Activated naive CD4-positive, alpha-beta T cell treated with anti-CD3 and anti-CD28 coated beads, Interleukin-2, amount 10 ng/mL, durations not matched to agents 7 days and 5 days (primary cell): ENCODE measurements at regions not wholly inside any gene's neighbourhood (a gene's known extent, or its start where the extent isn't known, plus 50 kb on each side); places are given as distances from the start of the nearest gene placed in this dataset.
"Not testable (repeated sequence)": the region's sequence is repeated elsewhere in the genome, so short reads cannot be mapped to it uniquely, and the experiment has no call there.

Experiments used
- CTCF ChIA-PET: fragments of 350-600 bp; sonication (Branson Sonifier 250); formaldehyde crosslinking; loops from one replicate; lab custom pipeline; 2021; ENCODE audit warnings: antibody characterized with exemption; lab: Charles Lee
- DNase-seq: peaks from one replicate; pipeline ENCODE4 v3.0.0-alpha.2; 2020
- H3K27ac Mint-ChIP-seq: one replicate; pipeline ENCODE4 v1.8.0; 2021; ENCODE audit warnings: mild to moderate bottlenecking, moderate library complexity, mixed read lengths
- H3K27me3 Mint-ChIP-seq: one replicate; pipeline ENCODE4 v1.8.0; 2021; ENCODE audit warnings: mild to moderate bottlenecking, mixed read lengths
- H3K36me3 Mint-ChIP-seq: one replicate; pipeline ENCODE4 v1.8.0; 2021; ENCODE audit warnings: mixed read lengths
- H3K4me1 Mint-ChIP-seq: one replicate; pipeline ENCODE4 v1.8.0; 2021; ENCODE audit warnings: mixed read lengths
- H3K4me3 Mint-ChIP-seq: one replicate; pipeline ENCODE4 v1.8.0; 2021; ENCODE audit warnings: mild to moderate bottlenecking, moderate library complexity, mixed read lengths
- H3K9me3 Mint-ChIP-seq: one replicate; pipeline ENCODE4 v1.8.0; 2021; ENCODE audit warnings: mixed read lengths

GRCh38 chr7:103981-104380 lies 88.4 kb upstream of the FAM20C start:
- H3K4me3 Mint-ChIP-seq, H3K36me3 Mint-ChIP-seq, DNase-seq, H3K4me1 Mint-ChIP-seq, CTCF ChIA-PET: not testable (repeated sequence)
- peak overlapping the region; percentile 71 for H3K27ac Mint-ChIP-seq
- peaks cover 11% of the 10 kb centered on the region for H3K27me3 Mint-ChIP-seq
- peaks cover 12% of the 10 kb centered on the region for H3K9me3 Mint-ChIP-seq

- H3K9me3 Mint-ChIP-seq: peaks cover 12% of the 10 kb centered on the region
- H3K4me3 Mint-ChIP-seq: no peak overlapping the region
- peaks cover 16% of the 10 kb centered on the region for H3K27me3 Mint-ChIP-seq
- no peak for DNase-seq
- H3K36me3 Mint-ChIP-seq: no peaks in the 10 kb centered on the region
- CTCF ChIA-PET: no interaction called here
- H3K27ac Mint-ChIP-seq: no peak overlapping the region
- H3K4me1 Mint-ChIP-seq: peaks cover 9% of the 10 kb centered on the region
Measured at GRCh38 chr7:105002-105401, 87.4 kb upstream of the FAM20C start.

DNA sequence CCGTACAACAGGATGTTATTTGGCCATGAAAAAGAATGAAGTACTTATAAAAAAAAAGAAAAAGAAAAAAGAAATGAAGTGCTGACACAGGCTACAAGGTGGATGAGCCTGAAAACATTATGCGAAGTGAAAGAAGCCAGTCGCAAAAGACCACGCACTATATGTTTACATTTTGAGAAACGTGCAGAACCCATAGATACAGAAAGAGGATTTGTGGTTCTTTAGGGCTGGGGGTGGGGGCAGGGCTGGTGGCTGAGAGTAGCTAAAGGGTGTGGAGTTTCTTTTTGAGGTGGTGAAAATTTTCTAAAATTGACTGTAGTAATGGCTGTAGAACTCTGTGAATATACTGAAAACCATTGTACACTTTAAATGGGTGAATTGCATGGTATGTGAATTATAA lies 86.0 kb upstream of the FAM20C start:
- peaks cover 9% of the 10 kb centered on the region for H3K4me1 Mint-ChIP-seq
- H3K27me3 Mint-ChIP-seq: peaks cover 11% of the 10 kb centered on the region
- no peak for DNase-seq
- CTCF ChIA-PET: no interaction called here
- no peak overlapping the region for H3K27ac Mint-ChIP-seq
- H3K4me3 Mint-ChIP-seq: no peak overlapping the region
- H3K36me3 Mint-ChIP-seq: no peaks in the 10 kb centered on the region
- H3K9me3 Mint-ChIP-seq: peaks cover 12% of the 10 kb centered on the region

DNA sequence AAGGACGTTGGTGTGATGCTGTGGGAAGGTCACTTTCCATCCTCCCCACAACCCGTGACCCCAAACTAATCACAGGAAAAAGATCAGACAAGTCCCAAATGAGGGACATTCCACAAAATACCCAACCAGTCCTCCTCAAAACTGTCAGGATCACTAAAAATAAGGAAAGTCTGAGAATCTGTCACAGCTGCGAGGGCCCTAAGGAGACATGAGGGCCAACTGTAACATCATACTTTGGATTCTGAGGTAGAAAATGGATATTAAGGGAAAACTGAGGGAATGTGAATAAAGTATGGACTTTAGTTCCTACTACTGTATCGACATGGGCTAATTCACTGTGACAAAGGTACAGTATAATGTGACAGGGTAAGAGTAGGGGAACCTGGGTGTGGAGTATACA lies 85.1 kb upstream of the FAM20C start:
- no peak overlapping the region for H3K27ac Mint-ChIP-seq
- H3K27me3 Mint-ChIP-seq: peaks cover 8% of the 10 kb centered on the region
- H3K4me1 Mint-ChIP-seq: peaks cover 9% of the 10 kb centered on the region
- no peak overlapping the region for H3K4me3 Mint-ChIP-seq
- CTCF ChIA-PET: no interaction called here
- H3K36me3 Mint-ChIP-seq: no peaks in the 10 kb centered on the region
- peaks cover 8% of the 10 kb centered on the region for H3K9me3 Mint-ChIP-seq
- no peak for DNase-seq

- no peak overlapping the region for H3K4me3 Mint-ChIP-seq
- H3K27me3 Mint-ChIP-seq: peaks cover 12% of the 10 kb centered on the region
- no peak overlapping the region for H3K27ac Mint-ChIP-seq
- no peak for DNase-seq
- peaks cover 5% of the 10 kb centered on the region for H3K4me1 Mint-ChIP-seq
- CTCF ChIA-PET: no interaction called here
- H3K9me3 Mint-ChIP-seq: peaks cover 3% of the 10 kb centered on the region
- no peaks in the 10 kb centered on the region for H3K36me3 Mint-ChIP-seq
Measured at GRCh38 chr7:107907-108306, 84.5 kb upstream of the FAM20C start.

DNA sequence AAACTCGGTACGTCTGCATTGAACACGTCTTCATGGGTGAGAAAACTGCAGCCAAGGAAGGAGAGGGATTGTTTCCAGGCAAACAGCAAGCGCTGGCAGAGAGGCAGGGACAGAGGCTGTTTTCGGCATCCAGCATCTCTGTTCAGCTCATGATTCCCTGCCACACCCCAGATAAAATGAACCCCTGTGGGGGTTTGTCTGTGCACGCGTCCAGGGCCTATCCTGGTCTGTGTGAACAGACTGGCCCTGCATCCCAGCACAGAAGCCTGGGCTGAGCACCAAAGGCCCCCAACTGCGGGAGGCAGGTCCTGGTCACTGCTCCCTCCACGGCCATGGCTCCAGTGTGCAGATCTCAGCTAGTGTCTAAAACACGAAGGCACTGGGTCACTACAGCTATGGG lies 83.3 kb upstream of the FAM20C start:
- H3K9me3 Mint-ChIP-seq: peaks cover 5% of the 10 kb centered on the region
- CTCF ChIA-PET: no interaction called here
- H3K36me3 Mint-ChIP-seq: no peaks in the 10 kb centered on the region
- no peak overlapping the region for H3K4me3 Mint-ChIP-seq
- DNase-seq: no peak
- no peak overlapping the region for H3K27ac Mint-ChIP-seq
- H3K27me3 Mint-ChIP-seq: peaks cover 13% of the 10 kb centered on the region
- H3K4me1 Mint-ChIP-seq: peaks cover 3% of the 10 kb centered on the region

DNA sequence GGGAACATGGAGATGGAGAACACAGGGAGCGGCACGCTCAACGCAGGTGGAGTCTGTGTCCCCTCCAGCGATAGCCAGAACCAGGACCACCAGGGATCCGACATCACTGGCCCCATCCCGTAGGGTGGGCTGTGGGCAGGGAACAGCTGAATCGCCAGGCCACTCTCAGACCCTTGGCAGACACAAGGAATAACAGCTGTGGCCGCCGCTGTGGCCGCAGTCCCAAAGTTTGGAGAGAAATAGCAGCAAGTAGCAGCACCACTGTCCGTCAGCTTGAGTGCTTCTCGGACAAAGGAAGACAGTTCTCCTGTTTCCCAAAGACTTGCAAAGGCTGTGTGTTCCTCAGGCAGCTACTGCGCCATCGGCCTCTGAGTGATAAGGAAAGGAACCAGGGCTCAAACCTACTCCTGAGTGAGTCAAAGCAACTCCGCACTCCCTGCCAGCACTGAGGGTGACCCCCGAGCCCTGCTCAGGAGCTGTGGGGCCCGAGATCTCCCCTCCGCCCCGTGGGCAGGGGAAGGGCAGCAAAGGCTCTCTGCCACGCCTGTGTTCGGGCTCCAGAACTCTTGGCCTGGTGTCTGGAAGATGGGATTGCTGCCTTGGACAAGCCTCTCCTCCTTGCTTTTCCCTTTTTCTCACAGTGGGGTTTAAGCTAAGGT lies 82.3 kb upstream of the FAM20C start:
- Mint-ChIP-seq H3K9me3 (peaks cover 2% of the 10 kb centered on the region), H3K27ac (no peak overlapping the region), H3K4me1 (no peaks in the 10 kb centered on the region), H3K36me3 (no peaks in the 10 kb centered on the region), H3K27me3 (peaks cover 15% of the 10 kb centered on the region), H3K4me3 (no peak overlapping the region)
- CTCF ChIA-PET: no interaction called here
- no peak for DNase-seq

DNA sequence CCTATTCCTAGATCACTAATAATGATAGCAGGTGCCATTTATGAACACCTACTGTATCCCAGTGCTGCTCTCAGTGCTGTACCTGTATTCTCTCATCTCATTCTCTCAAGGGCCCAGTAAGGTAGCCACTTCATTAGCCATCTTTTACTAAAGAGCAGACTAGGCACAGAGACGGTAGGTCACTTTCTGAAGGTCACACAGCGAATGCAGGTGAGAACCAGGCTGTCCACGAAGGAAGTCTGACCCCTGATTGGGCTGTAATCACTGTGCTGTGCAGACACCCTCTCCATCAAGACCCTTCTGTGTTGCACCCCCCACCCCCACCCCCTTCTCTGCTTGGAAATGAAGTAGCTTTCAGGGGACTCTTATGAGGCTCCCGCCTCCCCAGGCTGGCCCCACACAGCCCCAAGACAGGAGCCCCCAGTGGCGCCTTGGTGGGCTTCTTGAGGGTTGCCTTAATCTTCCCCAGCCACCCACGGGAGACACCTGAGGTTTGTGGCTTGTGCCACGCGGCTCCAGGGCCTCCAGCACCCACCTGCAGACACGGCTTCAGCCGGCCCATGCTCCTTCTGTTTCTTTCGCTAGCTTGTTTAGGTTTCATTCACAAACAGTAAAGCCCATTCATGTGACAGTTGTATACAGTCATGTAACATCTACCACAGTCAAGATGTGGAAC lies 81.7 kb upstream of the FAM20C start:
- Mint-ChIP-seq H3K9me3 (peaks cover 2% of the 10 kb centered on the region), H3K36me3 (no peaks in the 10 kb centered on the region), H3K4me1 (no peaks in the 10 kb centered on the region), H3K4me3 (no peak overlapping the region), H3K27me3 (peaks cover 21% of the 10 kb centered on the region), H3K27ac (no peak overlapping the region)
- no peak for DNase-seq
- CTCF ChIA-PET: no interaction called here

- Mint-ChIP-seq H3K27ac (no peak overlapping the region), H3K4me3 (no peak overlapping the region), H3K9me3 (peaks cover 2% of the 10 kb centered on the region), H3K36me3 (no peaks in the 10 kb centered on the region), H3K27me3 (peaks cover 29% of the 10 kb centered on the region), H3K4me1 (no peaks in the 10 kb centered on the region)
- CTCF ChIA-PET: no interaction called here
- no peak for DNase-seq
Measured at GRCh38 chr7:111591-111990, 80.8 kb upstream of the FAM20C start.

DNA sequence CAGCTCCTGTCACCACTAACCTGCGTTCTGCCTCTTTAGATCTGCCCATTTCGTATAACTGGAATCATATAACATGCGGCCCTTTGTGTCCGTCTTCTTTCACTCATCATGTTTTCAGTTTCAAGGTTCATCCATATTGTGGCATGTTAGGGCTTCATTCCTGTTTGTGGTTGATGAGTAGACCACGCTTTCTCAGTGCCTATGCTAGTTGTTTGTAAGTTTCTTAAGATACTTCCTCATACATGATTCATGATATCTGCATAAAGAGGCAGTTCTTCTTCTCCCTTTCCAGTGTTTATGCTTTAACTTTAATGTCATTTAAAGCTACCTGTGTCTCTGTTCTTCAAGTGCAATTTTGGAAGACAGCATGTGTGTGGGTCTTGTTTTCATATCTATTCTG lies 79.5 kb upstream of the FAM20C start:
- no peak for DNase-seq
- no peaks in the 10 kb centered on the region for H3K4me1 Mint-ChIP-seq

GRCh38 chr7:115274-115911 lies 77.0 kb upstream of the FAM20C start:
- H3K27ac Mint-ChIP-seq: peak overlapping the region; percentile 6
- no peaks in the 10 kb centered on the region for H3K4me1 Mint-ChIP-seq
- no peak overlapping the region for H3K4me3 Mint-ChIP-seq
- CTCF ChIA-PET: no interaction called here
- peaks cover 2% of the 10 kb centered on the region for H3K9me3 Mint-ChIP-seq
- DNase-seq: no peak
- no peaks in the 10 kb centered on the region for H3K36me3 Mint-ChIP-seq
- H3K27me3 Mint-ChIP-seq: peaks cover 29% of the 10 kb centered on the region

More for the DNA sequence above, 79.5 kb upstream of the FAM20C start:
- peaks cover 29% of the 10 kb centered on the region for H3K27me3 Mint-ChIP-seq
- H3K4me3 Mint-ChIP-seq: no peak overlapping the region
- CTCF ChIA-PET: no interaction called here
- H3K9me3 Mint-ChIP-seq: peaks cover 2% of the 10 kb centered on the region
- no peak overlapping the region for H3K27ac Mint-ChIP-seq
- H3K36me3 Mint-ChIP-seq: no peaks in the 10 kb centered on the region

GRCh38 chr7:116188-116981 lies 76.0 kb upstream of the FAM20C start:
- no peak overlapping the region for H3K27ac Mint-ChIP-seq
- H3K4me1 Mint-ChIP-seq: no peaks in the 10 kb centered on the region
- H3K27me3 Mint-ChIP-seq: peaks cover 29% of the 10 kb centered on the region
- H3K36me3 Mint-ChIP-seq: no peaks in the 10 kb centered on the region
- peaks cover 2% of the 10 kb centered on the region for H3K9me3 Mint-ChIP-seq
- DNase-seq: no peak
- no peak overlapping the region for H3K4me3 Mint-ChIP-seq
- CTCF ChIA-PET: no interaction called here

- Mint-ChIP-seq H3K4me3 (no peak overlapping the region), H3K27ac (no peak overlapping the region), H3K36me3 (no peaks in the 10 kb centered on the region), H3K4me1 (no peaks in the 10 kb centered on the region), H3K27me3 (peaks cover 25% of the 10 kb centered on the region), H3K9me3 (peaks cover 2% of the 10 kb centered on the region)
- CTCF ChIA-PET: no interaction called here
- no peak for DNase-seq
Measured at GRCh38 chr7:117836-118614, 74.3 kb upstream of the FAM20C start.
